HEK293T (cell line): ENCODE measurements at regions not wholly inside any gene's neighbourhood (a gene's known extent, or its start where the extent isn't known, plus 50 kb on each side); places are given as distances from the start of the nearest gene placed in this dataset.

ENCODE experiments used
- ARNT ChIP-seq: fragments of 450-650 bp; IDR thresholded peaks from 2 replicates; pipeline ENCODE4 v1.6.1; 2017; ENCODE audit warnings: mild to moderate bottlenecking
- BHLHE40 ChIP-seq: fragments of 450-650 bp; IDR thresholded peaks from 2 replicates; pipeline ENCODE4 v1.6.1; 2016; ENCODE audit warnings: mild to moderate bottlenecking, moderate library complexity, borderline replicate concordance
- FOXM1 ChIP-seq: fragments of 450-650 bp; IDR thresholded peaks from 2 replicates; pipeline ENCODE4 v1.6.1; 2017; ENCODE audit warnings: mild to moderate bottlenecking, borderline replicate concordance
- SP1 ChIP-seq: fragments of 450-650 bp; IDR thresholded peaks from 2 replicates; pipeline ENCODE4 v1.6.1; 2017

DNA sequence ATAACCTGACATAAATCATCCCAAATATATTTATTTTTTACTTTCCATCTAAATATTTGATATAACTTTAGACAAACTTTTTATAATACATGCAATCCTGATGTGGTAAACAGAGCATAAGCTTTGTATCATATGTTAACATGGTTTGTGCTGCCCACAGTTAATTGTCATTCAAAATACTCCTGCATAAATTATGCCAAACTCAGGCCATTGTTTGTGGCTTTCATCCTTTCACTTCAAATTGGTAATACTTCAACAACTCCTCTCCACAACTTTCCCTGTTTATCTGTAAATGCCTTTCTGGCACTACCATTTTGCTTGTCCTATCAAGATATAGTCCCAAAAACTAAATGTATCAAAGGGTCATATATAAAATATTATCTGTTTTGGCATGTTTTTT is 586.7 kb downstream of the HINT1 start:
- TF ChIP-seq BHLHE40 (no peak), SP1 (no peak), ARNT (no peak), FOXM1 (no peak)
